Keratinocyte (primary cell): ENCODE measurements at regions not wholly inside any gene's neighbourhood (a gene's known extent, or its start where the extent isn't known, plus 50 kb on each side); places are given as distances from the start of the nearest gene placed in this dataset.

Experiments used
- DNase-seq: peaks from one replicate; pipeline ENCODE4 v3.0.0-alpha.2; 2011; ENCODE audit warnings: low read depth, missing footprints, low spot score
- FAIRE-seq: peaks from 2 replicates; lab custom pipeline; 2011; peaks lifted over from hg19 to GRCh38; lab: Jason Lieb, UNC
- H2AFZ ChIP-seq: 2 replicates; pipeline ENCODE4 v1.6.0; 2012; ENCODE audit warnings: low read length, control low read depth, inconsistent platforms; ENCODE audit not compliant: control insufficient read depth
- H3K27ac ChIP-seq: 2 replicates; pipeline ENCODE4 v1.5.1; 2011; ENCODE audit warnings: low read length; ENCODE audit not compliant: control insufficient read depth, insufficient read depth
- H3K27me3 ChIP-seq: 3 replicates; pipeline ENCODE4 v1.6.0; 2011; ENCODE audit warnings: low read length; ENCODE audit not compliant: control insufficient read depth, insufficient read depth; ENCODE audit errors: extremely low read depth
- H3K36me3 ChIP-seq, 2 experiments: 2 replicates in 1 of 2; 3 replicates in 1 of 2; pipeline ENCODE4 v1.5.1; 2011; ENCODE audit warnings: low read length in 2 of 2, mild to moderate bottlenecking in 1 of 2; ENCODE audit not compliant: control insufficient read depth in 2 of 2, insufficient read depth in 2 of 2; ENCODE audit errors: extremely low read depth in 1 of 2
- H3K4me1 ChIP-seq: 3 replicates; pipeline ENCODE4 v1.5.1; 2011; ENCODE audit warnings: low read length; ENCODE audit not compliant: control insufficient read depth, insufficient read depth; ENCODE audit errors: extremely low read depth
- H3K4me2 ChIP-seq: 3 replicates; pipeline ENCODE4 v1.6.0; 2011; ENCODE audit warnings: low read depth, low read length; ENCODE audit not compliant: control insufficient read depth, insufficient read depth; ENCODE audit errors: extremely low read depth
- H3K4me3 ChIP-seq, 3 experiments: fragments of 200-600 bp in 1 of 3; sonication (generic) in 1 of 3; 2 replicates in 2 of 3; 3 replicates in 1 of 3; pipeline ENCODE4 v1.5.1; 2011 to 2016; ENCODE audit warnings: low read length in 3 of 3, mild to moderate bottlenecking in 3 of 3, control low read depth in 2 of 3, inconsistent platforms in 1 of 3, low read depth in 1 of 3, mixed read lengths in 1 of 3, mixed run types in 1 of 3, moderate library complexity in 1 of 3; ENCODE audit not compliant: control insufficient read depth in 2 of 3, insufficient read depth in 2 of 3; ENCODE audit errors: extremely low read depth in 1 of 3
- H3K79me2 ChIP-seq: 2 replicates; pipeline ENCODE4 v1.6.0; 2012; ENCODE audit warnings: low read length; ENCODE audit not compliant: control insufficient read depth, insufficient read depth
- H3K9ac ChIP-seq: 3 replicates; pipeline ENCODE4 v1.6.0; 2011; ENCODE audit warnings: low read length; ENCODE audit not compliant: control insufficient read depth, insufficient read depth; ENCODE audit errors: extremely low read depth
- H3K9me1 ChIP-seq: 3 replicates; pipeline ENCODE4 v1.6.0; 2011; ENCODE audit warnings: low read length; ENCODE audit not compliant: control insufficient read depth, insufficient read depth; ENCODE audit errors: extremely low read depth
- H3K9me3 ChIP-seq: 2 replicates; pipeline ENCODE4 v1.5.1; 2012; ENCODE audit warnings: low read depth, low read length; ENCODE audit not compliant: control insufficient read depth
- H4K20me1 ChIP-seq: 3 replicates; pipeline ENCODE4 v1.6.0; 2011; ENCODE audit warnings: low read length; ENCODE audit not compliant: control insufficient read depth, insufficient read depth; ENCODE audit errors: extremely low read depth
- CTCF ChIP-seq, 3 experiments: IDR thresholded peaks in 1 of 3; conservative IDR thresholded peaks in 1 of 3; optimal IDR thresholded peaks in 1 of 3; 2 replicates in 2 of 3; 3 replicates in 1 of 3; pipeline versions ENCODE3 to v1.5.1; 2011; ENCODE audit warnings: low read length in 3 of 3, mild to moderate bottlenecking in 3 of 3, moderate library complexity in 2 of 3, control low read depth in 1 of 3, inconsistent platforms in 1 of 3; ENCODE audit not compliant: insufficient read depth in 2 of 3; ENCODE audit errors: extremely low read depth in 1 of 3
- EZH2 ChIP-seq: IDR thresholded peaks from one replicate; pipeline ENCODE4 v1.6.1; 2012; ENCODE audit warnings: inconsistent platforms, mild to moderate bottlenecking, low read length, moderate library complexity
- dilution Hi-C: fragments of 300-500 bp; cut with MboI; formaldehyde crosslinking; loops from one replicate; pipeline ENCODE4 v1.7.0; 2020; ENCODE audit warnings: low sequenced_read_pairs; ENCODE audit not compliant: extremely low pct_ligation_motif_present

GRCh38 chr18:59062643-59063006 is 77.1 kb upstream of the SEC11C start:
- FAIRE-seq: no peak
- H4K20me1 ChIP-seq: no peaks in the 10 kb centered on the region

GRCh38 chr18:59063300-59063906 is 76.3 kb upstream of the SEC11C start:
- no peak for TF ChIP-seq CTCF (optimal IDR thresholded peaks at IDR 0.05 in 1 of 3, IDR thresholded peaks at IDR 0.05 in 1 of 3, conservative IDR thresholded peaks at IDR 0.05 in 1 of 3; ENCODE audit: extremely low read depth in 1 of 3, insufficient read depth in 2 of 3, low read length in 3 of 3)
- no peak for TF ChIP-seq EZH2
- H3K36me3 ChIP-seq: no peaks in the 10 kb centered on the region
- H3K79me2 ChIP-seq: no peaks in the 10 kb centered on the region
- dilution Hi-C loops: loop anchor here (25.0 kb wide), 1 partner anchor 276 kb away; no protein-coding TSS in a partner anchor
- no peaks in the 10 kb centered on the region for H3K9me3 ChIP-seq
- no peak overlapping the region for H3K27ac ChIP-seq
- no peaks in the 10 kb centered on the region for H3K27me3 ChIP-seq
- FAIRE-seq (no peak), DNase-seq (no peak)
- H3K4me3 ChIP-seq: no peak overlapping the region
- no peaks in the 10 kb centered on the region for H3K4me1 ChIP-seq
- H3K9me1 ChIP-seq: no peaks in the 10 kb centered on the region
- H3K9ac ChIP-seq: no peak overlapping the region
- no peaks in the 10 kb centered on the region for H4K20me1 ChIP-seq
- no peak overlapping the region for H3K4me2 ChIP-seq
- no peak overlapping the region for H2AFZ ChIP-seq

More at GRCh38 chr18:59062643-59063006, 77.1 kb upstream of the SEC11C start:
- Histone ChIP-seq H3K27ac (no peak overlapping the region), H2AFZ (no peak overlapping the region), H3K36me3 (no peaks in the 10 kb centered on the region), H3K79me2 (no peaks in the 10 kb centered on the region), H3K9me3 (no peaks in the 10 kb centered on the region), H3K9me1 (no peaks in the 10 kb centered on the region), H3K4me1 (no peaks in the 10 kb centered on the region), H3K4me3 (no peak overlapping the region), H3K4me2 (no peak overlapping the region), H3K9ac (no peak overlapping the region), H3K27me3 (no peaks in the 10 kb centered on the region)
- TF ChIP-seq EZH2 (no peak), CTCF (optimal IDR thresholded peaks at IDR 0.05 in 1 of 3, IDR thresholded peaks at IDR 0.05 in 1 of 3, conservative IDR thresholded peaks at IDR 0.05 in 1 of 3; ENCODE audit: extremely low read depth in 1 of 3, insufficient read depth in 2 of 3, low read length in 3 of 3) (no peak)
- DNase-seq: no peak
- dilution Hi-C loops: loop anchor here (25.0 kb wide), 1 partner anchor 275 kb away; no protein-coding TSS in a partner anchor
